SK-N-SH treated with all-trans-retinoic acid at 6 μM for 48 hours (cell line): ENCODE measurements at regions not wholly inside any gene's neighbourhood (a gene's known extent, or its start where the extent isn't known, plus 50 kb on each side); places are given as distances from the start of the nearest gene placed in this dataset.

Experiments used
- ARNTL ChIP-seq: fragments of 450-650 bp; formaldehyde crosslinking; IDR thresholded peaks from 2 replicates; pipeline ENCODE4 v1.5.0; 2020; ENCODE audit warnings: low read depth, mild to moderate bottlenecking, moderate library complexity, borderline replicate concordance
- TSHZ2 ChIP-seq: fragments of 250-450 bp; sonication (Bioruptor Pico); IDR thresholded peaks from 2 replicates; pipeline ENCODE4 v1.5.0; 2020; ENCODE audit warnings: mild to moderate bottlenecking, moderate library complexity

- TF ChIP-seq ARNTL (CRISPR knock-in tag) (no peak), TSHZ2 (CRISPR knock-in tag) (no peak)
Measured at GRCh38 chr1:183723571-183723970, 70.5 kb upstream of the APOBEC4 start.
